ENCODE measurements at regions not wholly inside any gene's neighbourhood (a gene's known extent, or its start where the extent isn't known, plus 50 kb on each side); places are given as distances from the start of the nearest gene placed in this dataset.
"Not testable (repeated sequence)": the region's sequence is repeated elsewhere in the genome, so short reads cannot be mapped to it uniquely, and the experiment has no call there.

DNA sequence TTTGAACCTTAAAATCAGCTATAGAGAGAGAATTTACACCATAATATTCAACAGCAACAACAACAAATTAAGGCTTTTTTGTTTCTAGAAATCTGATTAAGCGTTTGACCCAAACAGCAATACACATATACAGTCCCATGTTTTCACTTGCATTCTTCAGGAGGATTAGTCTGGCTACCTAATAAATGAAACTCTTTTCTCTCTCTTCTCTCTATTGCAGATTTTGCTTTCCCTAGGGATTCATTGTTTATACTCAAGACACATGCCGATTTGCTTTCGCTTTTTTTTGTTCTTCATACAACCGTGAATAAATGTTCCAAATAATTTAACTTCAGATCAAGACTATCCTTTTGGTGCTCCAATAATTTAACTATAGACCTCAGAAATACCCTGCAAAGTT lies 162.4 kb upstream of the PTBP2 start:
- H3K27me3 ChIP-seq: no peaks in the 10 kb centered on the region
- H3K4me3 ChIP-seq: no peak overlapping the region
- no peak for DNase-seq
- H3K9me3 ChIP-seq: peaks cover 18% of the 10 kb centered on the region
- no peaks in the 10 kb centered on the region for H3K36me3 ChIP-seq

DNA sequence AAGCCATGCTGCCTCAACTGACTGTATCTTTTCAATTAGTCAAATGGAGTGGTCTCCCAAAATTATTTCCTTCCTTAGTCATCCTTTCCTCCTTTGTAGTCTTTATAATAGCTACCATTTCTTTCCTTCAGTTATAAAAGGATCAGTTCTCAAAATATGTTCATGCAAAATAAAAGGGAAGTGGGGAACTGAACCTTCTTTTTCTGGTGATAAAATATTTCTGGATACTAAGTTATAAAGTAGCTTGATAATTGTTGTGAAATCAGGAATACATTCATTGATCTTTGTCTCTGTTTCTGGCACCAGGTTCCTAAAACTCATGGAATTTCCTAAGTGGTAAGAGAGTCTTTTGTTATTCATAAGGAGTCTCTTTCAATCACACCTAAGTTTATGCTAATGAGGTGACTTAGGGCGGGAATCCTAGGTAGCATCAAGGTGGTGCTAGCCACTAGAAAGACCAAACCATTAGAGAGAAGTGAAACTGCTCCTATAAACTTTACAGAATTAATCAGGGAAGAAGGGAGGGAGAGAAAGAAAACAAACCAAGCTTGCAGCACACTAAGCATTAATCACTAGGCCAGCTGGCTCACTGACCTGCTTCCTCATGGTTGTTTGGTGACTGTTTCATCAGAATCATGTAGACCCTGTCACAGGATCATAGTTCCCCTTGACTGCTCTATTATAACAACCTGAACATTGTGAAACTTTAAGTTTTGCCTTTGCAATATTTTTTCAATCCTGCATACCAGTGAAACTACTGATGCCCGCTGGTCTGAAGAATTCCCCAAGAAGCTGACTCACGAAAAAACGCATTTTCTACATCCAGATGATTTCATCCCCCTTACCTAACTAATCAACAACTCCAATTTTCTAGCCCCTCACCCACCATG lies 161.6 kb upstream of the PTBP2 start:
- Histone ChIP-seq H3K27me3 (no peaks in the 10 kb centered on the region), H3K4me3 (no peak overlapping the region), H3K9me3 (peaks cover 18% of the 10 kb centered on the region), H3K36me3 (no peaks in the 10 kb centered on the region)
- DNase-seq: peak; percentile 81

GRCh38 chr1:96562094-96562493 lies 159.5 kb upstream of the PTBP2 start:
- DNase-seq: no peak

DNA sequence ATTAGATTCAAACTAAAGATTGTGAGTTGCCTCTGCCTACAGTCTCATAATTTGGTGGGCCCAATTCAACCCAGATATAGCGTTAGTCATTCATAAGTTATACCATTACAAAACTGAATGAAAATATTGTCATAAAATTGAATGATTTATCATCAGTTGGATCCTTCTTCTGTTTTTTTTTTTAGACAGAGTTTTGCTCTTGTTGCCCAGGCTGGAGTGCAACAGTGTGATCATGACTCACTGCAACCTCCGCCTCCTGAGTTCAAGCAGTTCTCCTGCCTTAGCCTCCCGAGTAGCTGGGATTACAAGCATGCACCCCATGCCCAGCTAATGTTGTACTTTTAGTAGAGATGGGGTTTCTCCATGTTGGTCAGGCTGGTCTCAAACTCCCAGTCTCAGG lies 157.2 kb upstream of the PTBP2 start:
- not testable (repeated sequence) for H3K27me3 ChIP-seq, H3K36me3 ChIP-seq, H3K4me3 ChIP-seq
- peak; percentile 4 for DNase-seq
- H3K9me3 ChIP-seq: peaks cover 18% of the 10 kb centered on the region

More at GRCh38 chr1:96562094-96562493, 159.5 kb upstream of the PTBP2 start:
- H3K36me3 ChIP-seq: no peaks in the 10 kb centered on the region
- no peak overlapping the region for H3K4me3 ChIP-seq
- peaks cover 18% of the 10 kb centered on the region for H3K9me3 ChIP-seq
- H3K27me3 ChIP-seq: no peaks in the 10 kb centered on the region

DNA sequence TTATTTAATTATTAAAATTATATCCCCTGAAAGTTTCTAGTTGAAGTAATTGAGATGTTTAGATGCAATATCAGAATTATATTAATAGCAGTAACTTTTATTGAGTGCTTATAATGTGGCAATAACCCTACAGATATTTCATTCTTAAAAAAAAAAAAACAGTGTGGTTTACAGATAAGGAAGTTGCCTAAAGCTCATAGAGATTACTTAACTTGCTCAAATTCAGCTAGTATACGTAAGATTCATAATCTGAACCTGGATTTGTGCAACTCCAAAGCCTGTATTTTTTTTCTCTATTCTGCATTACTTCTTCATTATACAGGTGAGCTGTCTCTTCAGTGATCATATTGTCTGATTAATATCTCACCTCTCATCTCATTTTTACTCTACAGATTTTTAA lies 156.0 kb upstream of the PTBP2 start:
- Histone ChIP-seq H3K36me3 (no peaks in the 10 kb centered on the region), H3K9me3 (peaks cover 14% of the 10 kb centered on the region), H3K27me3 (no peaks in the 10 kb centered on the region), H3K4me3 (no peak overlapping the region)
- DNase-seq: no peak

DNA sequence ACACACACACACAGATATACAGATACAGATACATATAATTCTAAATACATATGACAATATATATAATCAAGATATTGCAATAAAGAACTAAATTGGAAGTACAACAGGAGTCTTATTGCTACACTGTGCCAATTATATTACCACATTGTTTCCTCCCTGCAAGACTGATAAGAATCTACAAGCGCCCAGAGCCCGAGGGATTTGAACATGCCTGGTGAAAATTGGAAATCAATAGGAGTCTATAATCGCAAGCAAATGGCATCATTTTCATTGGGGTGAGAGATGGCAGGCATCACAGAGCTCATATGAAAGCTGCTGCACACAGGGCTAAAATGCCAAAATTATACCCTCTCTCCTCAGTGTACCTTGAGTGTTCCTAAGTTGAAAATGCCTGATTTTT lies 152.9 kb upstream of the PTBP2 start:
- Histone ChIP-seq H3K27me3 (no peaks in the 10 kb centered on the region), H3K4me3 (no peak overlapping the region), H3K9me3 (no peaks in the 10 kb centered on the region), H3K36me3 (no peaks in the 10 kb centered on the region)
- no peak for DNase-seq

DNA sequence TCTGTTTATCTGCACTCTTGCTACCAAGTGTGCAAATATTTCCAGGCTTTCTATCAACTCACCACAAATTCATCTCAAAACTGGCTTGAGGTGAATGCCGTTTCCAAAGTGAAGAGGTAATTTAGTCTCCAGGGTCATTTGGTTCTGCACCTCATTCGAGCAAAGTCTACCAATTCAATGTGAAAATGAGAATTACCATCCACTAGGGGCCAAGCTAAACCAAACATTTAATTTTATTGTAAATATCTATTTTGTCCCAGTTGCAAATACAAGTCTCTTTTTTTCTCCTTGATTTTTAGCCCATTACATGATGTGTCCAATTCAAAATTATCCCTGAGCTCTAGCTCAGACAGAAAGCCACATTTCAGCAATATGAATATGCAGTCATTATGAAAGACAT lies 152.3 kb upstream of the PTBP2 start:
- Histone ChIP-seq H3K4me3 (no peak overlapping the region), H3K36me3 (no peaks in the 10 kb centered on the region), H3K9me3 (no peaks in the 10 kb centered on the region), H3K27me3 (no peaks in the 10 kb centered on the region)
- no peak for DNase-seq

- Histone ChIP-seq H3K27me3 (no peaks in the 10 kb centered on the region), H3K36me3 (no peaks in the 10 kb centered on the region), H3K4me3 (no peak overlapping the region), H3K9me3 (peaks cover 3% of the 10 kb centered on the region; the same call in 1 of the 2 replicates)
- no peak for DNase-seq
Measured at GRCh38 chr1:96579636-96580035, 141.9 kb upstream of the PTBP2 start.

- no peaks in the 10 kb centered on the region for H3K27me3 ChIP-seq
- DNase-seq: no peak
- H3K4me3 ChIP-seq: no peak overlapping the region
- H3K36me3 ChIP-seq: no peaks in the 10 kb centered on the region
- peaks cover 3% of the 10 kb centered on the region; the same call in 1 of the 2 replicates for H3K9me3 ChIP-seq
Measured at GRCh38 chr1:96580920-96581319, 140.7 kb upstream of the PTBP2 start.

DNA sequence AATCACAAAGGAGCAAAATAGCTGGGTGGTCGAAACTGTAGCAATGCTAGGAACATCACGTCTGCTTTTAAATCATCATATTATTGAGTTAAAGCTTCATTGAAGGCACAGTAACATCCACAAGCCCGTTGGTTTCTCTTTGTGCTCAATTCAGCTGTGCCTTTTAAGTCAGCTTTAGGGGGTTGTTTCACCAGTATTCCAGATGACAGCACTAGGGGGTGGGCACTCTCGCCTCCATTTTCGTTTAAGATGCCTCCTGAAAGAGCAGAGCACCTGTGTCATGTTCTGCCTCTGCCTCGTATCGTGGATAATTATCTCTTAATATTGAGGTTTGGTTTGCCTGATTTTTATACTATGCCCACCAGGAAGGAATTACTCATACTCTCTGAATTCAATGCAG lies 139.8 kb upstream of the PTBP2 start:
- DNase-seq: no peak
- H3K9me3 ChIP-seq: peaks cover 3% of the 10 kb centered on the region; the same call in 1 of the 2 replicates
- no peak overlapping the region for H3K4me3 ChIP-seq
- H3K36me3 ChIP-seq: no peaks in the 10 kb centered on the region
- no peaks in the 10 kb centered on the region for H3K27me3 ChIP-seq

DNA sequence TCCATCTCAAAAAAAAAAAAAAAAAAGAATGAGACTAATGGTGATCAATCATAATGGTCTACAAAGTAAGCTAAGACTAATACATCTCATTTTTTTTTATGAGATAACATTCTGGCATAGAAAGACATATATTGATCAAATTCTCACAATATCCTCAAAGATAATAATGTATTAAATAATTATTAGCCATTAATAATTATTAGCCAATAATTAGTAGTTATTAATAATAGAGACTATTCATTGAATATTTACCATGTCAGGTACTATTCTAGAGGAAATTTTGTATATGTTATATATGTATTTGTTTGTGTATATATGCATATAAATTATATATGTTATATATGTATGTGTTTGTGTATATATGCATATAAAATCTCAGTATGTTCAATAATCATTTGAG lies 137.7 kb upstream of the PTBP2 start:
- Histone ChIP-seq H3K9me3 (peaks cover 3% of the 10 kb centered on the region; the same call in 1 of the 2 replicates), H3K27me3 (no peaks in the 10 kb centered on the region)
- no peak for DNase-seq

DNA sequence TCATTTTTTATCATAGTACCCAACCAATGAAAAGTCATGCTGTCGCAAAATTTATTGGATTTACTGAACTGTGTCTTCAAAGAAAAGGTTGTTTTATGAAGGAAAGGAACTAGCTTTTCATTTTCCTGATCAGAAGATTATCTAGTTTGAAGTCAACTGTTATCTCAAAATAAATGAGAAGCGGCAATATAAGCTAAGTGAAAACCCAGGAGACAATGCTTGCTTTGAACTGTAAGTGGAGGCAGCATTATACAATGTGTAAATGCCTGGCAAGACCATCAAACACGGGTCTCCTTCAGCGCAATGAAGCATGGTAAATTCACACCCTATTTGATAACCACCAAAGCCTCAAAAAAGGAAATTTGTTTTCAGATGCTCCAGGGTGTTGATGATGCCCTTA lies 134.4 kb upstream of the PTBP2 start:
- Histone ChIP-seq H3K9me3 (no peaks in the 10 kb centered on the region), H3K36me3 (no peaks in the 10 kb centered on the region), H3K27me3 (no peaks in the 10 kb centered on the region), H3K4me3 (no peak overlapping the region)
- DNase-seq: no peak

More for the DNA sequence above, 137.7 kb upstream of the PTBP2 start:
- Histone ChIP-seq H3K4me3 (no peak overlapping the region), H3K36me3 (no peaks in the 10 kb centered on the region)

DNA sequence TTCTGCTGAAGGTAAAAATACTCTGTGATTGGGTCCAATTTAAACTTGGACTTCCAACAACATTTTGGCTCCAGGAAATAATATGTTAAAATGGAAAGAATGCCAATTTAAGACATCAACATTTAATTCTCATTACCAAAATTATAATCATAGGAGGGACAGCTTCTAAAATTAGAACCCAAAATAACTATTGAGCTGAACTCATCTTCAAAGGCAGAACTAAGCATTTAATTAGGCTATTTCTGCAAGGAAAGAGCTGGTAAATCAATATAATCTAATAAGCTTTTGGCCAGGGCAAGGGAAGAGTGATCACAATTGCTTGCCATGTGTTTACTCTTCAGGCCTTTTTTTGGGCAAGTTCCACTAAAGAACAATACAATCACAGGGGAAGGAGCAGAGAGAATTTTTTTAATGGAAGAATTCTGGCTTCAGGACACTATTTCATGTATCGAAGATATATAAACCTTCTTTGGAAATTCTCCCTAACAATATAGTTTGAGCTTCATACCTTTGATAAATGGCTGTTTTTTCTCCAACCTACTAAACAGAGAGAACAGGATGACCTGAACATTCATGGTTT lies 133.1 kb upstream of the PTBP2 start:
- Histone ChIP-seq H3K9me3 (0 out of 2 replicates have a peak, but pooled peaks cover 7% of the 10 kb centered on the region), H3K4me3 (no peak overlapping the region), H3K36me3 (no peaks in the 10 kb centered on the region), H3K27me3 (no peaks in the 10 kb centered on the region)
- no peak for DNase-seq

DNA sequence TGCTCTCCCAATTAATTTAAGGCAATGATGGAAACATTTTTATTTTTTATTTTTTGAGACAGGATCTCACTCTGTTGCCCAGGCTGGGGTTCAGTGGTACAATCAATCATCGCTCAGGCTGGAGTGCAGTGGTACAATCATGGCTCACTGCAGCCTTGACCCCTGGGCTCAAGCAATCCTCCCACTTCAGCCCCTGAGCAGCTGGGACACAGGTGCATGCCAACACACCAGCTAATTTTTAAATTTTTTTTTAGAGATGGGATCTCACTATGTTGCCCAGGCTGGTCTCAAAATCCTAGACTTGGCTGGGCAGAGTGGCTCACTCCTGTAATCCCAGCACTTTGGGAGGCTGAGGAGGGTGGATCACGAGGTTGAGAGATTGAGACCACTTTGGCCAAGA lies 126.1 kb upstream of the PTBP2 start:
- not testable (repeated sequence) for H3K36me3 ChIP-seq, H3K4me3 ChIP-seq, DNase-seq, H3K9me3 ChIP-seq, H3K27me3 ChIP-seq

DNA sequence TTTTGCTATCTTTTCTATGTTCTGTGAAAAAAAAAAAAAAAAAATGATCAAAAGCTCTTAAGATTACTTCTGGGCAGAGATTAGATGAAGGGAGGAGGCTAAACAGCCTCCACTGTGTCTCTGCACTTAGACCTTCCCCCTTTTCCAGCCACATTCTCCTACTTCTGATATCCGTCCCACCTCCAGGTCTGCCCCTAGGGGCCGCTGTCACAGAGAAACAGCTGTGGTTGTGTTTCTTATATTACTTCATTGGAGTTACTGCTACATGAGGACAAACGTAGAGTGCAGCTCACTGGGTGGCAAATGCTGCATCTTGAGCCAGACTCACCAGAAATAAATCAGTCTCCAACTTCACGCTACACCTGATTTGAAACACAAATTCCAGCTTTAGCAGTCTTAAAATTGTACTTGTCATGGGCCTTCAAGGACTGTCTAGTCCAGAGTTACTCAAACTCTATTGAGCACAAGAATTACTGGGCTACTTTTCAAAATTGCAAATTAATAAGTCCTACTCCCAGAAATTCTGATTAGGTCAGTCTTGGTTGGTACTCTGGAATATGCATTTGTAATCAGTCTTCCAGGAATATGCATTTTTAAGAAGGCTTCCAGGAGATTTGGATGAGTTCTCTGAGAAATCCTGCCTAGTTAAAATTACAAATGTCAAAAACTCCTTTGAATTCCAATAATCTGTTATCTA lies 125.2 kb upstream of the PTBP2 start:
- peak; percentile 22 for DNase-seq
- H3K27me3 ChIP-seq: no peaks in the 10 kb centered on the region
- no peak overlapping the region for H3K4me3 ChIP-seq
- no peaks in the 10 kb centered on the region for H3K36me3 ChIP-seq
- H3K9me3 ChIP-seq: 0 out of 2 replicates have a peak, but pooled peaks cover 7% of the 10 kb centered on the region

DNA sequence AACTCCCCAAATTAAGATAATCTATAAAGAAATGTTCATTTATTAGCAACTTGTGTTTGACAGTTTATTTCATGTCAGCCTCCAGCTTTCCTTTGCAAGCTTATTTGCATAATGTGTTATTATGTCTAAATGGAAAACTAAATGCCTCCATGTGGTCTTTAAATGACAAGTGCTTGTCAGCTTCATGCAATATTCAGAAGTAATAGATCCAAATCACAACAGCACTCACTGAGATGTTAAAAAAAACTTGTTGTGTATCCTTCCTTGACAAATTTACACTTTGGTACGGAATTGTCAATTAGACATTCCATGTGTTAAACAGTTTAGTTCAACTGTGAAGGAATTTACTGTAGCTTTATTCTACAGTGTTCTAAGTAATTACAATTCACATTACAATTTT lies 124.4 kb upstream of the PTBP2 start:
- H3K27me3 ChIP-seq: no peaks in the 10 kb centered on the region
- no peak for DNase-seq
- H3K4me3 ChIP-seq: no peak overlapping the region
- H3K36me3 ChIP-seq: no peaks in the 10 kb centered on the region
- 0 out of 2 replicates have a peak, but pooled peaks cover 7% of the 10 kb centered on the region for H3K9me3 ChIP-seq

DNA sequence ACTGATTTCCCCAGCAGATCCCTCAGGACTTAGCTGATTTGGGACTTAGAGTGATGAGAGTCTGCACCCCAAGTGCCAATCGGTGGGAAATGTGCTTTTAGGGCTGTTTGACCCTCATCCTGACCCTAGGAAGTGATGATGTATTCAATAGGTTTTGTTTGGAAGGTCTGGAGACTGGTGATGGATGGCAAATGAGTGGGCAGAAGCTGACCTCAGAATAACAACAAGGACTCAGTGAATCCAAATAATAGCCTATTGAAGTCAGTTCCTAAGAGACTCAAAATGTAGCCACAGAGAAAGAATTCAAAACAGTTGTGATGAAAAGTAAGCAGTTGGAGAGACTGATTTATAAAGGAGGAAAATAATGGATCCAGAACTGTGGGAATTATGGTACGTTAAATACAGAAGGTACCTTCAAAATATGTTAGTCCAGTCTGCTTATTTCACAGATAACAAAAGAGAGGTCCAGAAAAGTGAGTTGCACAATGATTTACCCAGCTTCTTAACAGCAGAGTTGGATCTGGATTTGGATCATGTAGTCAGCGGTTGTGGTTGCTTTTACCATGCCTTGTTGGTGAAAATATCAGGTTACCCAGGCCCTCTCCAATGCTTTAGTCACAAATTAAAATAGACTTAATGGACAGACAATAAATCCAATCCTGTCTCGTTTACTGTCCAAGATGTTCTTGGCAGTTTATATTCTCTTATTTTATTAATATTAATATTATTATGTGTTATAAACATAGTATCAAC lies 123.0 kb upstream of the PTBP2 start:
- Histone ChIP-seq H3K27me3 (no peaks in the 10 kb centered on the region), H3K36me3 (no peaks in the 10 kb centered on the region), H3K9me3 (no peaks in the 10 kb centered on the region), H3K4me3 (no peak overlapping the region)
- DNase-seq: no peak

Measured in MG63 (cell line).